HG02623 (cell line): ENCODE measurements at regions not wholly inside any gene's neighbourhood (a gene's known extent, or its start where the extent isn't known, plus 50 kb on each side); places are given as distances from the start of the nearest gene placed in this dataset.

Experiments
- ATAC-seq: cut with Tn5 transposase; IDR thresholded peaks from one replicate; pipeline ENCODE4 v1.9.1; 2021; ENCODE audit warnings: moderate library complexity; ENCODE audit not compliant: unreplicated experiment

DNA sequence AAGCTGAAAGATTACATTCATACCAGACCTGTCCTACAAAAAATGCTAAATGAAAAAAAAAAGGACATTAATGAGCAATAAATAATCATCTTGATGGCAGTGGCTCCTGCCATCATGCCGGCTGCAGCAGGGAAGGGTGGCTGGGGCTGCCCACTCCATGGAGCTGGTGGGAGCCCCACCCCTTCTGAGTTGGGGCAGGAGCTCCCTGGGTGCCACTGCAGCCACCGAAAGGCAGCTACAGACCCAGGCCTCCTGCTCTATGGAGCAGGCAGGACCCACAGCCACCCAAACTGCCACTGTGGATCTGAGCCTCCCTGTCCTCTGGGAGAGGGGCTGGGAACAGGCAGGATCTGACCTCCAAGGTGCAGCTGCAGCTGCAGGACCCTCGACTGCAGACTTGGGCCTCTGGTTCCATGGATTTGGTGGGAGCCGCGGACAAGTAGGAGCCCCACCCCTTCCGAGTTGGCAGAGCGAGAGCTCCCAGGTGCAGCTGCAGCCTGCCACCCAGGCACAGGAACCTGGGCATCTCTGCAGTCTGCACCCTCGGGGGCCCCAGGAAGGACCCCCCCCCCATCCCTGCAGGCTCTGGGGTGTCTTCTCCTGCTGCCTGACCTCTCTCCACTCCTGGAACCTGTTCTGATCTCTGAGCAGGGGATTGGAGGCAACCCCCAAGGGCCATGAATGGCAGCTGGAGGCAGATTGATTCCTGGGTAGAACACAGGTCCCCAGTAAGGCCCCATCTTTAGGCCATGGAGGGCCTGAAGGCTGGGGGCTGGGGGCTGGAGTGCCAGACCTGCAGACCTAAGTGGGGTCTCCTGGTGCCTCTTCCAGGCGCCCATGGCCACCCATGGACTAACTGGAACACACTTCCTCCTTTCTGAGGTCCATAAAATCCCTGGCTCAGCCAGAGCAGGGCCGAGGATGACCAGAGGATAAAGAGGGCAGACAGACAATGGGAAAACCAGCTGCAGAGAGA lies 70.4 kb upstream of the TTC14 start:
- ATAC-seq = no peak

DNA sequence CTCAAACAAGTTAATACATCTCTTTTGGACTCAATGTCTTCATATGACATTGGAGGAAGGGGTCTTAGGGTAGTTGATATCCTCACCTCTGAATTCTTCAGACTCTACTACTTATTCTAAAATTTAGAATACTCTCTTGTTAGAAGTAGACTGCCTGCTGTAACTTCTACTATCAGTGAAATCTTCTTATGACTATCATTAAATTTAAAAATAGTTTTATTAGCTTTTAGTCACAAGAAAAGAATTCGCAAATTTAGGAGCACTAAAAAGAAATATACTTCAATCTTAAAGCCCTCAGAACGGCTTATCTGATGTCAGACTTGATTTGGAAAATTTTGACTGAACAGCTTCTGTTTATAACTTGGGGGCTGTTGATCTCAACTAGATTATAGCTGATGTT lies 67.1 kb upstream of the TTC14 start:
- no peak for ATAC-seq

DNA sequence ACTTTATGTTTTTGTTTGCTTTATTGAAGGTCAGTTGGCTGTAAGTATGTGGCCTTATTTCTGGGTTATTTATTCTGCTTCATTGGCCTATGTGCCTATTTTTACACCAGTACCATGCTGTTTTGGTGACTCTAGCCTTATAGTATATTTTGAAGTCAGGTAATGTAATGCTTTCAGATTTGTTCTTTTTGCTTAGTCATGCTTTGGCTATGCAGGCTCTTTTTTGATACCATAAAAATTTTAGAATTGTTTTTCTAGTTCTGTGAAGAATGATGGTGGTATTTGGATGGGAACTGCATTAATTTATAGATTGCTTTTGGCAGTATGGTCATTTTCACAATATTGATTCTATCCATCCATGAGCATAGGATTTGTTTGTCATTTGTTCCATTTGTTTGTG lies 63.5 kb upstream of the TTC14 start:
- ATAC-seq = no peak

DNA sequence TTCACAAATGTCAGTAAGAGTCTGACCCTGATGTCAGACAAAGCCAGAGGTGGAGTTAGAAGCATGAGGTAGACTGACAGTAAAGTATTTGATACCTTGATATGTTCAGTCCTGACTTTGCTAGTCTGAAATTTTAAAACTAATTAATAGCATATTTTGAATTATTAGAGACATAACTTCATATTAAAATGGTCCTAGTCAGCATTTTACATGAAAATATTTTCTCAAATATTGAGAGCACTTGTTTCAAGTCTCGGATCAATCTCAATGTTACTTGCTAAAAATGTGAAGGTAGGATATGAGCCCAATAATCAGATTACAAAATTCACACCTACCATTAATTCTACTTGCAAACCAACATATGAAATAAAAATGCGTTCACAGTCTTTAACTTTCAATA lies 58.1 kb upstream of the TTC14 start:
- no peak for ATAC-seq

DNA sequence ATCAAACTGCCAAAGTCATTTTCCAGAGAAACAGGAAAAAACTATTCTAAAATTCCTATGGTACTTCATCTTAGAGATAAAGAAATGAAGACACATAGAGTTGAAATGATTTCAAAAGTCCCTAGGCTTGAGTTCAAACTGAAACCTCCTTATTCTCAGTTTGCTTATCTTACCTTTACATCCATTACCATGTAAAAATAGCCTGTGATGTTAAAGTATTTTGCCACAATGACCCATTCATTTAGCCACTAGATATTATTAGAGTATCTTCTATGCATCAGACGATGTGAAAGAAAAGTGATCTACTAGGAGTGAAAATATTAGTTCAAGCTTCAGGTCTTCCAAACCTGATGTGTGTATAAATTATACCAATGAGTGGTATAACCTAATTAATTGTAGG lies 55.1 kb upstream of the TTC14 start:
- ATAC-seq = no peak

DNA sequence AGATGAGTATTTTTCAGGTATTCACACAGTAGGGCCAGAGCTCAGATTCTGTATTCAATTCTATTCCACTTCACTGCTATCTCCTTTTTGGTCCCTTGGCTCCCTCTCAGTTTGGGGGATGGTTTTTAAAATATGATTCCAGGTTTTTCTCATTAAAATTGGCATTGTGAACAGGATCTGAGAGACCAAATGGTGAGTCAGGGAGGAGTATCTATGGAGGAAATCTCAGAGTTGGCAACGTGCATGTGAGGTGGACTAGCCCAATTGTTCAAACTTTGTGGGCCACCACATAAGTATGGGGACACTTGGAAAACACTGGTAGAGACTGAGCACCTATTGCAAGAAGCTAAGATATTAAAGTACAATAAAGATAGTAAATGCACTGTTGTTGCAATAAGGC lies 53.9 kb upstream of the TTC14 start:
- ATAC-seq = no peak
